NOMO-1 treated with DMSO at 0.1 percent for 48 hours (cell line): ENCODE measurements at regions not wholly inside any gene's neighbourhood (a gene's known extent, or its start where the extent isn't known, plus 50 kb on each side); places are given as distances from the start of the nearest gene placed in this dataset.
"Not testable (repeated sequence)": the region's sequence is repeated elsewhere in the genome, so short reads cannot be mapped to it uniquely, and the experiment has no call there.

ENCODE experiments used
- DNase-seq: peaks from one replicate; lab custom pipeline; 2025; ENCODE audit not compliant: unreplicated experiment; lab: John Stamatoyannopoulos, UW

DNA sequence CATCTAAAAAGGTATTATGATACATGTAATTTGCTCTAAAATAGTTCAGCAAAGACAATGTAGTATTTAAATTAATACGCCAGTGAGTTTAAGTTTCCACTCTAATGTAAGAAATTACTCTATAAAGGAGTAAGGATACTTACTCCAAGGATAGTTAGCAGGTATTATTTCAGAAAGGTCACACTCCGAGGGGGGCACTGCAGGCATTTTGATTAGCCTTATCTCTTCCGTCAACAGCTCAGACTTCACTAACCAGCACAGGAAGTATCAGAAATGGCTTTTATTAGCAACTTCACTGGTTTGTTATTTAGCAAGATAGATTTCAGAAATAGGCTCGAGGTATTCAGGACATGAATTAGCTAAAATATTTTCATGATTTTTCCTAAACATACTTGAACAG lies 127.0 kb downstream of the COX18 start:
- no peak for DNase-seq

- no peak for DNase-seq
Observed at GRCh38 chr4:72938516-72938915, 131.0 kb downstream of the COX18 start.

DNA sequence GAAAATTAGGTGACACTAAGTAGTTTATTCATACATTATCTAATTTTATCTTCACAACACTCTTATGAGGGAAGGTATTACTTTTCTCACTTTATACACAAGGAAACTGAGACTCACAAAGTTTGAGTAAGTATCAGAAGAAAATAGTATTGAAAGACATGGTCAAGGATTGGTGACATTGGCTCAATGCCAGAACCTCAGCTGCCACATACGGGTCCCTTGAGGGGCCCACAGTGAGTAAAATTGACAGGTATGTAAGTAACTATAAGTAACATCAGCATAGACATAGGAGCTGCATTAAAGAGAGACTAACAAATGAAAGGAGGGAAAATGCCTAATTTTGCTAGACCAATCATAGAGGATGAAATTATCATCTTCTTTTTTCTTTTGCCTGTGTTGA lies 134.1 kb downstream of the COX18 start:
- no peak for DNase-seq

DNA sequence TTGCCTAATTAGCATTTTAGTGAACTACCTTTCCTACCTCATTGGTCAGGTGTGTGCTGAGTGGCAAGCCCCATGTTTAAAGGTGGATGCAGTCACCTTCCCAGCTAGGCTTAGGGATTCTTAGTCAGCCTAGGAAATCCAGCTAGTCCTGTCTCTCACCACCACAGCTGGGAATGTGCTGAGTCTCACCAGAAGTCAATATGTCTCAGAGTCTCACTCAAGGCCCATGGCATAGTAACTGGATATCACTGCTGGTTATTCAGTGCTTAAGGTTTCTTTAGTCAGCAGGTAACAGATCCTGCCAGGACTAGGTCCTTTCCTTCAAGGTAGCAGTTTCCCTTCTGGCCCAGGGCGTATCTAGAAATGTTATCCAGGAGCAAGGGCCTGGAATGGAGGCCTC lies 136.5 kb downstream of the COX18 start:
- DNase-seq, result no peak

DNA sequence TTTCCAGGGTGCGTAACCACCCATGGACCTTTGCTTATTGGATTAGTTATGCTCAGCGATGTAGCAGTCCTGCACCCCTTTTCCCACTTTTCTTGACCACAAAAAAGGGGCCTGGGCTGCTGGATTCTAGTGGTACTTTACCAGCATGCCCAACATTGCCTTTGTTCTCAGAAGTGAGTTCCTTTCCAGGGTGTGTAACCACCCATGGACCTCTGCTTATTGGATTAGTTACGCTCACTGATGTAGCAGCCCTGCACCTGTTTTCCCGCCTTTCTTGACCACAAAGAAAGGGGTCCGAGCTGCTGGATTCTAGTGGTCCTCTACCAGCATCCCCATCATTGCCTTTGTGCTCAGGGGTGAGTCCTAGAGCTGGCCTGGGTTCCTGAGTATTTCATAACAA lies 138.2 kb downstream of the COX18 start:
- no peak for DNase-seq

GRCh38 chr4:72929596-72930274 lies 139.8 kb downstream of the COX18 start:
- DNase-seq, result not testable (repeated sequence)

- DNase-seq, result no peak
Observed at GRCh38 chr4:72924814-72925213, 144.7 kb downstream of the COX18 start.

GRCh38 chr4:72919937-72920336 lies 149.6 kb downstream of the COX18 start:
- no peak for DNase-seq

DNA sequence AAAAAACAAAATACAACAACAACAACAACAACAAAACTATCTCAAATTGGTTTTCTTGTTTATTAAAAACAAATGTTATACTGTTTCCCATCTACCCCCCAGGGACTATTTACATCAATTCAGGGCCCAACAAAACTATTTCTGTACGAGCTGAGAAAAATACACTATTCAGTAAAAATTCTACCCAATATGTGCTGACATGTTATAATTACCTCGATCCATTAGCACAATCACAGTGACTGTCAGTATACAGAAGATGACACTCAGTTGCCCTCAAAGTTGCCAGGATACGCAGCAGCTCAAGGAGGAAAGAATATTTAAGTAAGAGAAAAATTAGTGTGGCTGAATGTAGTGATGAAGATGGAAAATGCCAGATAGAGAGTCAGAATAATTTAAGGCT lies 150.1 kb downstream of the COX18 start:
- DNase-seq, result no peak

DNA sequence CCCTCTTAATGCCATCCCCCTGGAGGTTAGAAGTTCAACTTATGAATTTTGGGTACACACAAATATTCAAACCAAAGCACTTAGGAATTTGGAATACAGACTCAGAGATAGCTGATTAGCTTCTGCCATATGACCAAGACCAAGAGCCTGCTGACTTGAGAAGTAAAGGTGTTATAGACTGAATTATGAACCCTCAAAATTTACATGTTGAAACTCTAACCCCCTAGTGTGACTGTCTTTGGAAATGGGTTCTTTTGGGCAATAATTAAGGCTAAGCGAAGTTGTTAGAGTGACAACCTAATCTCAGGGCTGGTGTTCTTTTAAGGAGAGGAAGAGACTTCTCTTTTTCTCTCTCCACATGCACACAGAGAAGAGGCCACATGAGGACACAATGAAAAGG lies 151.2 kb downstream of the COX18 start:
- DNase-seq, result no peak

- no peak for DNase-seq
Observed at GRCh38 chr4:72911316-72911715, 158.2 kb downstream of the COX18 start.

DNA sequence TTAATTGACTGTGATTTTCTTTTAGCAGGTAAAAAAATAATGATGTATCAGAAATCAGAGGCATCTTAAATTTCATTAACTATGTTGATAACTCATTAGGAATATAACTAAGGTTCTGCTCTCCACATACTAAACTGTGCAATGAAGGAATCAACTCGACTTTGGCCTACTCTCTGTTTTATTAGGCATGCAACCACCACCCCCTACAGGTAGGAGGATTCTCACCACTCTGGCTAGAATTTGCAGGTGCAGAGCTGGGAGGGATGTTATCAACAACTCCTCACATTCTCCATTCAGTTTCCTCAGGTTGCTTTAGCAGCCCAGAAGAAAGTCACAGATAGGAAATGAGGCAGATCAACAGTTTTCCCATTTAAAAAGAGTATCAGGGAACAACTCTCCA lies 160.1 kb downstream of the COX18 start:
- no peak for DNase-seq

DNA sequence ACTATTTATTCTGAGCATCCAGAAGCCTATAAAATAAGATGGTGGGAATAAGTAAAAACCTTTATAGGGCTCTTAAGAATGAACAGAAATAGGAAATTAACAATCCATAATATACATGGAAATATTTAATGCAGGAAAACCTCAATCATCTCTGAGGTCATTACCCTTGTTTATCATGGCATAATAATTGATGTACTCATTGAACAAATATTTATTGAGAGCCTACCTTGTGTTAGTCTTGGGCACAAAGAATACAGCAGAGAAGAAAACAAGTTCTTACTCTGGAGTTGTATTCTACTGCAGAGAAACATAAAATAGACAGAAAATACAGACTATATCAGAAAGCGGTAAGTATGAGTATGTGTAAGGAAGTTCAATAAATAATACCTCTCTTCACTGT lies 167.2 kb downstream of the COX18 start:
- no peak for DNase-seq

- DNase-seq, result no peak
Observed at GRCh38 chr4:72901553-72901952, 168.0 kb downstream of the COX18 start.

DNA sequence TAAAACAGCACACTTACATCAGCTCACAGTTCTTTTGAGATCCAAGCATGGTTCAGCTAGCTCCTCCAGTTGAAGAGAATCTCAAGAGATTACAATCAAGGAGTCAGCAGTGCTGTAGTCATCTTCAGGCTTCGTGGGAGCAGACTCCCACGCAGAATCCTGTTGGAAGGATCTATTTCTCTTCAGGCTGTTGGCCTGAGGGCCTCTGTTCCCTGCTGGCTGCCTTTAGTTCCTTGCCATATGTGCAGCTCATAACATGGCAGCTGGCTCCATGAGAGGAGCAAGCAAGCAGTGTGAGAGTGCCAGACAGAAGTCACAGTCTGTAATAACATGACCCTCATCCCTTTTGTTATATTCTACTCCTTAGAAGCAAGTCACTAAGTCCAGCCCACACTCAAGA lies 168.6 kb downstream of the COX18 start:
- DNase-seq, result no peak

DNA sequence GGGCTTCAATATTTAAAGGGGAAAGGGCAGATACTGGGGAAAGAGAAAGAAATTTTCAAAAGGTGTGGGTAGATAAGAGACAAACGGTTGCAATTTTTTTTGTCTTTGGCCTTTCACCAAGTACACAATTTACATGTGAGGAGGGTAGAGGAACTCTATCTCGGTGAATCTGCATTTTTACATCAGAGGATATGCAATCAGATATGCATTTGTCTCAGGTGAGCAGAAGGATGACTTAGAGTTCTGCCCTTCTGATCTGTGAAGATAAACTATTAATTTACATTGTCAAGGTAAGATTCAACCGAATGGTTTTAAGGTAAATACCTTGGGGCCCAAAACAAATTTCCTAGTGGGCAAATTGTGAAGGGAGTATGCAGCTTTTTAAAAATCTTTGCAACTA lies 169.9 kb downstream of the COX18 start:
- DNase-seq, result no peak

GRCh38 chr4:72899214-72899613 lies 170.3 kb downstream of the COX18 start:
- DNase-seq, result no peak

DNA sequence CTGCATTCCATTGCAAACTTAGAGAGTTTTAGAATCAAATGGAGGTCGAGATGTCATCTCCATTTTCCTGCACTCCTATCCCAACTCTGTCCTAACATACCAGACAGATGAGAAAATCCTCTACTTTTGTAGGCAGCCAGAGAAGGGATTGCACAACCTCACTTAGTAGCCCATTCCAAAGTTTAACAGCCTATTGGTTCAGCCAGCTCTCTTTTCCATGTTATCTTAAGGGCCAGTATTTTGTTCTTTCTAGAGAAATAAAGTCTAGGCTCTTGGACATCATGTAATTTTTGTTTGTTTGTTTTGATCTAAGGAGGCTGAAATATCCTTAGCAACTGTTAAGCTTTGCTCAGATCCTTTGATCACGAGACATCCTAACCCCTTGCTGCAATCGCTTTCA lies 173.0 kb downstream of the COX18 start:
- no peak for DNase-seq

- no peak for DNase-seq
Observed at GRCh38 chr4:72895408-72895807, 174.1 kb downstream of the COX18 start.

DNA sequence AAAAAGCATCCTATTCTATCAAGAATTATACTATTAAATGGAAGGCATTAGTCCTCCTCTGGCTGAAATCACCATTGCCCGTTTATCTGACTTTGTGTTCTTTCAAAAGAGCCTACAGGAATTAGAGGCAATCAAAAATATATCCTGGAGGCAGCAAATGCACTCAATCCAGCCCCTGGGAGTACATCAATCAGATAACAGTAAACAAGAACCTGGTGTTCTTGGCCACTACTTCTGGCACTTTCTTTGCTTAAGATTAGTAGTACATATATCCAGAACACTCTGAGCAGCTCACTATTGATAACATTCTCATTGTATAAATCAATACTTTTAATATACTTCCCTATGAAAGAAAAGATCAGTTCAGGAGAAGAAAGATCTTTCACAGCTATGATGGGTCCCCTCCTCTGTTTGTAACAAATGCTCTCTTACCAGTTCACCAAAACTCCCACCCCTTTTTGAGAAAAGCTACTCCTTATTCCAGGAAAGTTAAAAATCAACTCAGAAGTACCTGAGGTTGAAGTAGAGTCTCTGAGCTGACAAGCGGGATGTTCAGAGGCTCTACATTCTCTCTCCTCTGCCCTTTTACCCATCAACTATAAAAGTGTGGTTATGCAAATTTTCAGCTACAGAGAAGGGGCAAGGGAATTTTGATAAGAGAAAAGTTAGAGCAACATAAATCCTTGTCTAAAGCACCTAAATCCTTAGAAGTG lies 176.0 kb downstream of the COX18 start:
- no peak for DNase-seq

- no peak for DNase-seq
Observed at GRCh38 chr4:72888331-72888730, 181.2 kb downstream of the COX18 start.

- no peak for DNase-seq
Observed at GRCh38 chr4:72887152-72887551, 182.4 kb downstream of the COX18 start.

- DNase-seq, result peak; percentile 1
Observed at GRCh38 chr4:72886602-72887001, 182.9 kb downstream of the COX18 start.
